ENCODE measurements at regions not wholly inside any gene's neighbourhood (a gene's known extent, or its start where the extent isn't known, plus 50 kb on each side); places are given as distances from the start of the nearest gene placed in this dataset.

- TF ChIP-seq HMGN3 (IDR thresholded peaks at IDR 0.05; ENCODE audit: borderline replicate concordance, extremely low read depth, insufficient read length, low read depth, low read length) (no peak), GATA2 (CRISPR knock-in tag; IDR thresholded peaks at IDR 0.05) (no peak), REST (IDR thresholded peaks at IDR 0.05; ENCODE audit: borderline replicate concordance) (no peak), REST (CRISPR knock-in tag; IDR thresholded peaks at IDR 0.05; ENCODE audit: low read depth) (no peak), MCM7 (IDR thresholded peaks at IDR 0.05) (no peak), KAT2B (IDR thresholded peaks at IDR 0.05; ENCODE audit: low read depth, low read length) (no peak), SRSF7 (optimal IDR thresholded peaks at IDR 0.05; ENCODE audit: low read depth, low read length) (no peak), ELF4 (CRISPR knock-in tag; IDR thresholded peaks at IDR 0.05) (no peak)
These were observed 629.6 kb downstream of the SLC16A7 start for GRCh38 chr12:60225216-60226000.

All from K562 (cell line).